HAP-1 (cell line): ENCODE measurements at regions not wholly inside any gene's neighbourhood (a gene's known extent, or its start where the extent isn't known, plus 50 kb on each side); places are given as distances from the start of the nearest gene placed in this dataset.

Experiments
- DNase-seq, 2 experiments: peaks; one replicate each; pipeline ENCODE4 v3.0.0-alpha.2; 2016 to 2020; ENCODE audit warnings: low spot score in 2 of 2
- H3K27me3 ChIP-seq: fragments of 250-450 bp; sonication (Bioruptor Pico); 2 replicates; pipeline ENCODE4 v1.5.1; 2020; ENCODE audit warnings: low read depth, mild to moderate bottlenecking, moderate library complexity
- H3K36me3 ChIP-seq: fragments of 250-450 bp; sonication (Bioruptor Pico); replicated peaks from 2 replicates; pipeline ENCODE4 v1.5.1; 2020; ENCODE audit warnings: mild to moderate bottlenecking
- H3K4me1 ChIP-seq: fragments of 250-450 bp; sonication (Bioruptor Pico); 2 replicates; pipeline ENCODE4 v1.5.1; 2020; ENCODE audit warnings: mild to moderate bottlenecking
- H3K4me3 ChIP-seq: fragments of 250-450 bp; sonication (Bioruptor Pico); 2 replicates; pipeline ENCODE4 v1.5.1; 2020; ENCODE audit warnings: mild to moderate bottlenecking, moderate library complexity
- H3K9me3 ChIP-seq: fragments of 250-450 bp; sonication (Bioruptor Pico); 2 replicates; pipeline ENCODE4 v1.5.1; 2020; ENCODE audit warnings: mild to moderate bottlenecking, moderate library complexity
- in situ Hi-C: fragments of 300-500 bp; cut with MboI; formaldehyde crosslinking; loops from 3 replicates; pipeline ENCODE4 v1.14.3; 2020; ENCODE audit warnings: low sequenced_read_pairs, inconsistent platforms, mixed read lengths

GRCh38 chr2:172658945-172659344 lies 76.7 kb upstream of the RAPGEF4 start:
- H3K9me3 ChIP-seq, result peaks cover 6% of the 10 kb centered on the region; the same call in 1 of the 2 replicates
- DNase-seq, result no peak
- in situ Hi-C loops, result no loop called here

GRCh38 chr2:172662099-172662498 lies 73.5 kb upstream of the RAPGEF4 start:
- in situ Hi-C loops, result no loop called here
- Histone ChIP-seq H3K27me3 (0 out of 2 replicates have a peak, but pooled peaks cover 3% of the 10 kb centered on the region), H3K9me3 (peaks cover 8% of the 10 kb centered on the region; the same call in 1 of the 2 replicates), H3K4me3 (no peak overlapping the region), H3K36me3 (no peaks in the 10 kb centered on the region), H3K4me1 (no peaks in the 10 kb centered on the region; the same call in 1 of the 2 replicates)
- no peak for DNase-seq

More at GRCh38 chr2:172658945-172659344, 76.7 kb upstream of the RAPGEF4 start:
- Histone ChIP-seq H3K4me3 (no peak overlapping the region), H3K4me1 (no peaks in the 10 kb centered on the region), H3K36me3 (no peaks in the 10 kb centered on the region), H3K27me3 (no peaks in the 10 kb centered on the region)

DNA sequence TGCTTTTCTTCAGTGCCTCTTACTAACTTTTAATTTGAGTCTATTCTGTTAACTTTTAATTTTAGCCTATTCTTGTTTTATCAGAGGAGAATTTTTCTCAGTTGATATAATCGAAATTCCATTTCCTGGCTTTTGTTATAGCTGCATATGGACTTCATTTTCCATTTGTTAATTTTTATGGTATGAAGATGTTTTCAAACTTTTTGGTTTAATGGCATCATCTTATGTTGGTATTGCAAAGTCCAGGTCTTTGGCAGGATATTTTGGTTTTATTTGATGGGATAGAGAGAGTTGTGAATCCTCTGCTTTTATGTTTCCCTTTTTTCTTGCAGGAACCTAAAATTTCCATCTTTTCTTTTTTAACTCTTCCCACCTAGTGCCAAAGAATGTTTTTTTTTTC lies 70.9 kb upstream of the RAPGEF4 start:
- in situ Hi-C loops, result no loop called here

DNA sequence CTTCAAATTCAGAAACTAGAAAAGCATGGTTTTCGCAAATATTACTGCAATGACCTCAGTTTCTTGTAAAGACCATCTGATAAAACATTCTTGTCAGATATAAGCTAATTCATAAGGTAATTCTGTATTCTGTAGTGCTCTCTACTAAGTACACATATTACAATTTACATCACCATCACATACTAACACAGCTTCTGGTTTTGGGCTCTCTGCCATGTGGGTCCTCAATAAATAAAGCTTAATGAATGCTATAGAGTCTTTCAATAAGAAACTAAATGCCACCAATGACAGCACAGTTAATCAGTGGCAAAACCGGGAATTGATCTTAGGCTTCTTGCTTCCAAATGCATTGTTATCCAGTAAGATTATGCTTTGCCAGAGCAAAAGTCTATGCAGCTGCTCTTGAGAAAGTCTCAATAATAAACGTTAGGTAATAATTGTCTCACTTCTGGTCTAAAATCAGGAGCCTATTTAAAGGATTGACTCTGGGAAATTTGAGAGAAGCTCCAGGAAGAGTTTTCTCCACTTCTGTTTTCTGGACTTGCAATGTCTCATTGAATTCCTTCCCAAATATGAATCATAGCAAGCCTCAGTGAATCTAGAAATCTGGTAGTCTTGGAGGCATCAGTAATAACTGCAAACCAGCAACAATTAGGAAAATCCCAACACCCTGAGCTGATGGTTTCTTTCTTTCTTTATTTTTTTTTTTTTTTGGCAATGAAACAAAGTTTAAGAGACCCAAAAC lies 67.9 kb upstream of the RAPGEF4 start:
- DNase-seq, result peak in 1 of 2 experiments; percentile 10
- Histone ChIP-seq H3K27me3 (0 out of 2 replicates have a peak, but pooled peaks cover 3% of the 10 kb centered on the region), H3K4me1 (no peaks in the 10 kb centered on the region; the same call in 1 of the 2 replicates), H3K9me3 (0 out of 2 replicates have a peak, but pooled peaks cover 2% of the 10 kb centered on the region), H3K4me3 (no peak overlapping the region), H3K36me3 (no peaks in the 10 kb centered on the region)
- in situ Hi-C loops, result no loop called here

More for the DNA sequence above, 70.9 kb upstream of the RAPGEF4 start:
- H3K27me3 ChIP-seq, result 0 out of 2 replicates have a peak, but pooled peaks cover 3% of the 10 kb centered on the region
- no peaks in the 10 kb centered on the region; the same call in 1 of the 2 replicates for H3K4me1 ChIP-seq
- no peaks in the 10 kb centered on the region for H3K36me3 ChIP-seq
- 0 out of 2 replicates have a peak, but pooled peaks cover 2% of the 10 kb centered on the region for H3K9me3 ChIP-seq
- H3K4me3 ChIP-seq, result no peak overlapping the region
- no peak for DNase-seq

DNA sequence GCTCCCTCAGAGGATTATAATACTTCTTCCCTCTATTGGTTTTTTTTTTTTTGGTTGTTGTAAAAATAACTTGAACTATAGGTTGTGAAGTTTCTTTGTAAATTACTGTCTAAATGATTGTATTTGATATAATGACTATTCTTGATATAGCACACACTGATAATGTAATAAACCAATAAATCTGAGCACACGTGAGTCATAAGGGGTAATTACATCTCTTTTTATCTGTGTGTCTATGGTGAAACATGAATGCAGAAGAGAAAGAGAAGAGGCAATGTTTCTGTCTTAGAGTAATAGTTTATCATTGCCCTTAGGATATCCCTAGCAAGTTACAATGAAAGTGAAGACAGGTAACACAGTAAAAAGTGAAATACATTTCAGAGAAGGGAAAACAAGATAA lies 64.1 kb upstream of the RAPGEF4 start:
- Histone ChIP-seq H3K4me1 (no peaks in the 10 kb centered on the region; the same call in 1 of the 2 replicates), H3K9me3 (0 out of 2 replicates have a peak, but pooled peaks cover 4% of the 10 kb centered on the region), H3K27me3 (no peaks in the 10 kb centered on the region), H3K36me3 (no peaks in the 10 kb centered on the region), H3K4me3 (no peak overlapping the region)
- in situ Hi-C loops, result no loop called here
- DNase-seq, result no peak

DNA sequence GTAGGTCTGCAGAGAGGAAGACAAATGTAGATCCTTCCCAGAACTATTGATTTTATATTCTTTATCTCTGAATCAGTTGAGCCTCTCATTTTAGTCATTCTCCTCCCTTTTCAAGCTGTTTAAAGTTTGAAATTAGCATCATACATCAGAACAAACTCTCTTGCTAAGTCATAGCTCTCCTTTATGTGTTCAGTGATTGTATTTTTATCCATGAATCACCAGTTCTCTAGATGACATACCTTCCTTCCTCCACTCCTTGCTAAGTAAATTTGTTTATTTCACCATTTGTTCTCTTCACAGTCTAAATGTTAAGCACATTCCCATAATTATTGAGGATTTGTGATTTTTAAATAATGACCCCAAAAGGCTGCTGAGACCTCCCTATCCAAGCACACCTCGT lies 63.5 kb upstream of the RAPGEF4 start:
- in situ Hi-C loops, result no loop called here
- H3K9me3 ChIP-seq, result 0 out of 2 replicates have a peak, but pooled peaks cover 4% of the 10 kb centered on the region
- DNase-seq, result no peak

GRCh38 chr2:172673056-172673683 lies 62.5 kb upstream of the RAPGEF4 start:
- in situ Hi-C loops, result no loop called here
- Histone ChIP-seq H3K27me3 (no peaks in the 10 kb centered on the region), H3K4me1 (no peaks in the 10 kb centered on the region), H3K9me3 (0 out of 2 replicates have a peak, but pooled peaks cover 4% of the 10 kb centered on the region), H3K36me3 (no peaks in the 10 kb centered on the region), H3K4me3 (no peak overlapping the region)
- DNase-seq, result no peak

More for the DNA sequence above, 63.5 kb upstream of the RAPGEF4 start:
- Histone ChIP-seq H3K4me3 (no peak overlapping the region), H3K27me3 (no peaks in the 10 kb centered on the region), H3K36me3 (no peaks in the 10 kb centered on the region), H3K4me1 (no peaks in the 10 kb centered on the region; the same call in 1 of the 2 replicates)

DNA sequence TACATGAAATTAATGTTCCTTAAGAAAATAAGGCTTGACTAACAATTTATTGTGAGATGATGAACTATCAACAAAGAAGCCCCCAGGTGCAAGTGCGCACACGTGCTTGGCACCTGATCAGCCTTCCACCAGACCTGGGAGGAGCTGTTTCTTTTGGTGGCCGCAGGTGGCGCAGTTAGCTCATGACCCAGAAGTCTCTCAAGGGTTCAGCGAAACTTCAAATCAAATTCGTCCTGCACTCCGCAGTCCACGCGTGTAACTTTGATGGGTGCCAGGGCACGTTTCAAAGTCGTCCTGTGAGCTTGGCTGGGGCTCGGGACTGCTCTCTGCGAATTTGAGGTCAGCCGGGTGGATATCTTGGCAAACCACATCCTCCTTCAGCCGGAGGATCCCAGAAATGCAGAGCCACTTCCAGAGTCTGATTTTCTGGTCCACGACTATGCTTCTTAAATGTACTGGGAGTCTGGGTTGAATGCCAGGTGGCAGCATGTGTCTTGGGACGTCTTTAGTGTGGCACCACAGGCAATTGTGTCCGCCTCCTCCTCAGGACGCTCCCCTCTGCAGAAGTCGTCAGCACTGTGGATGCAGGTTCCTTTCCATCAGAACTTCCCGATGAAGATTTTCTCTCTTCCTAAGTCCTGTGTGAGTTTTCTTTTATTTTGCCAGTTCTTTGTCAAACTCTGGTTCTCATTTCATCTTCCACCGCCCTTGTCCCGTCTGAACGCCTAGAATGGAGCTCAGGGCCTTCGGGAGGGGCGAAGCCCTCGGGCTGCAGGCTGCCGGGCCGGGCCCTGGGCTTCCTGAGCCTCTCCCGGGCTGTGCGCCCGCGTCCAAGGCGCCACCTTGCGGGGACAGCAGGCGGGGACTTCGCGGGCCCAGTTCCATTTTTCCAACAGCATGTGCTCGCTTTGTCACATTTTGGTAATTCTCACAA lies 61.3 kb upstream of the RAPGEF4 start:
- no peak for DNase-seq
- Histone ChIP-seq H3K9me3 (0 out of 2 replicates have a peak, but pooled peaks cover 4% of the 10 kb centered on the region), H3K4me3 (no peak overlapping the region), H3K36me3 (no peaks in the 10 kb centered on the region), H3K4me1 (no peaks in the 10 kb centered on the region), H3K27me3 (no peaks in the 10 kb centered on the region)
- in situ Hi-C loops, result no loop called here

- in situ Hi-C loops, result no loop called here
These were observed 60.7 kb upstream of the RAPGEF4 start for GRCh38 chr2:172674968-172675303.

DNA sequence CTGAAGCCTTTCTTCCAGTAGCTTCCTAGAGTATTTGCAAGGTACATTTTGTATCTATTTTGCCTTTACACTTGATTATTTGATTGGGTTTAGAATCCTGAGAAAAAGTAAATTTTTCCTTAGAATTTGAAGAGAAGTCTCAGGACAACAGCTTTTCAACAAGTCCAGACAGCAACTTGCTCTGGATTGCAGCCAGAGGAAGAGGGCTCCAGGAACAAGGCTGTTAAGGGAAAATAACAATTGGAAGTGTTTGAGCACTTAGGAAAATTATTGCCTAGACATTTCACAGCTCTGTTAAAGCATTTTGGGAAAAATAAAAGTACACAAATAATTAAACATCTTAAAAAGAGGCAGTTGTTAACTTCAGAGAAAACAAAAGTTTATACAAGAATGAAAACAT lies 58.3 kb upstream of the RAPGEF4 start:
- H3K27me3 ChIP-seq, result no peaks in the 10 kb centered on the region
- H3K4me1 ChIP-seq, result no peaks in the 10 kb centered on the region
- no peak overlapping the region for H3K4me3 ChIP-seq
- in situ Hi-C loops, result no loop called here
- no peak for DNase-seq
- no peaks in the 10 kb centered on the region for H3K36me3 ChIP-seq
- 0 out of 2 replicates have a peak, but pooled peaks cover 4% of the 10 kb centered on the region for H3K9me3 ChIP-seq

More at GRCh38 chr2:172674968-172675303, 60.7 kb upstream of the RAPGEF4 start:
- Histone ChIP-seq H3K27me3 (no peaks in the 10 kb centered on the region), H3K36me3 (no peaks in the 10 kb centered on the region), H3K4me1 (no peaks in the 10 kb centered on the region), H3K9me3 (0 out of 2 replicates have a peak, but pooled peaks cover 4% of the 10 kb centered on the region), H3K4me3 (no peak overlapping the region)
- no peak for DNase-seq

DNA sequence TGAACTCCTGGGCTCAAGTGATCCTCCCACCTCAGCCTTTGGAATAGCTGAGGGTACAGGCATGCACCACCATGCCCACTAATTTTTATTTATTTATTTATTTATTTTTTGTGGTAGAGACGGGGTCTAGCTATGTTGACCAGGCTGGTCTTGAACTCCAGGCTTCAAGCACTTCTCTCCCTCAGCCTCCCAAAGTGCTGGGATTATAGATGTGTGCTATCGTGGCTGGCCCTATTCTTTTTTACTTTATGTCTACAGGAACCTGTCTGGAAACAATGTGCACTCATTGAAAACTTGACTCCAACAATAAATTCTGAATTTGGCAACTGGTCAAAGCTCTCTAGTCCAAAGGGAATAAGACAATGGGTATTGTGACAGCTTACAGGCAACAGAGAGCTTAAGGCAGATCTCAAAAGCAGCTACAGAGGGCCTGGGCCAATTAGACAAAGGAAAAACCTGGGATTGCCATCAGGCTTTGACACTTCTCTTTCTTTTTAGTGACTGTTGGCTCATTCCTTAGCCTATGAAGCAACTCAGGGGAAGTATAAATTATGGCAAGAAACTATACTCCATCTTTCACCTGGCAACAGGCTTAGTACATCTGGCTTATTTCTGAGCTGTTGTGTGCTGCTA lies 55.1 kb upstream of the RAPGEF4 start:
- H3K27me3 ChIP-seq, result no peaks in the 10 kb centered on the region
- in situ Hi-C loops, result no loop called here
- peak; percentile 43 to 61 for DNase-seq
- no peaks in the 10 kb centered on the region for H3K36me3 ChIP-seq
- H3K9me3 ChIP-seq, result 0 out of 2 replicates have a peak, but pooled peaks cover 4% of the 10 kb centered on the region
- H3K4me1 ChIP-seq, result no peaks in the 10 kb centered on the region
- H3K4me3 ChIP-seq, result no peak overlapping the region

- DNase-seq, result no peak
- in situ Hi-C loops, result no loop called here
- no peaks in the 10 kb centered on the region for H3K27me3 ChIP-seq
- H3K36me3 ChIP-seq, result no peaks in the 10 kb centered on the region
- H3K4me1 ChIP-seq, result no peaks in the 10 kb centered on the region
- no peaks in the 10 kb centered on the region for H3K9me3 ChIP-seq
- H3K4me3 ChIP-seq, result no peak overlapping the region
These were observed 50.2 kb upstream of the RAPGEF4 start for GRCh38 chr2:172685467-172685866.
